ENCODE measurements at regions not wholly inside any gene's neighbourhood (a gene's known extent, or its start where the extent isn't known, plus 50 kb on each side); places are given as distances from the start of the nearest gene placed in this dataset.

GRCh38 chr3:191592105-191592504, 131.1 kb downstream of the PYDC2 start:
- TF ChIP-seq CTCF (IDR thresholded peaks at IDR 0.05), result no peak
- no peak for TF ChIP-seq POLR2A (IDR thresholded peaks at IDR 0.05)

Data from stomach (tissue), 4 donors.